ENCODE measurements at regions not wholly inside any gene's neighbourhood (a gene's known extent, or its start where the extent isn't known, plus 50 kb on each side); places are given as distances from the start of the nearest gene placed in this dataset.

DNA sequence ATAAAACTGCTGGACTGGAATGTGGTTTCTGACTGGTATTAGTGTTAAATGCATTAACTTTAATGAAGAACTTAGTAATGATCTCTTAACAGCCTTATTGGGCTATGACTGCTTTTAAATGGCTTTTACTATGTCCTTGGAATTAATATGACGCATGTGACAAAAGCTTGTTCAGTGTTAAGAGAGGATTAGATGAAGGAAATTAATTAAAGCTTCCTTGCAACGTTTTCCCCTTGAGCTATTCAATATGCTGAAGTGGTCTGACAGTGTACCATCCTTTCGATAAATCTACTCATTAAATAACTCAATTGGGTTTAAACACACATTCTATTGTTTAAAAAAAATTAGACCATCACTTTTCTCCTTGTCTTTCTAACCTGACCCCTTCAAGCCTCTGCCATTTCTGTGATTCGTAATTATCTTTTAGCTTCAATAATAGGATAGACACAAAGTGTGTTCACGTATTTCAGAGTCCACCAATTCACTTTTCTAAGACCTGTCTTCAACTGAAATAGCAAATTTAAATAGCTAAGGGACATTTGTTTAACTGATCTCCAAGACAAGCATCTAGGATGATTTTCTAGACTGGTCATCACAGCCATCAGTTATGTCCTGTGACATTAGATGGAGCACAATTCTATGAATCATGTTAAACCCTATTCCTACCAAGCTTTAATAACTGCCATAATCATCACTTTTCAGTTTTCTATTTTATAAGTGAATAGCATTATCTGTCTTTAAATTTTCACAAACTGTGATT lies 1258.0 kb upstream of the CDH9 start:
- TF ChIP-seq, protein P1, sequence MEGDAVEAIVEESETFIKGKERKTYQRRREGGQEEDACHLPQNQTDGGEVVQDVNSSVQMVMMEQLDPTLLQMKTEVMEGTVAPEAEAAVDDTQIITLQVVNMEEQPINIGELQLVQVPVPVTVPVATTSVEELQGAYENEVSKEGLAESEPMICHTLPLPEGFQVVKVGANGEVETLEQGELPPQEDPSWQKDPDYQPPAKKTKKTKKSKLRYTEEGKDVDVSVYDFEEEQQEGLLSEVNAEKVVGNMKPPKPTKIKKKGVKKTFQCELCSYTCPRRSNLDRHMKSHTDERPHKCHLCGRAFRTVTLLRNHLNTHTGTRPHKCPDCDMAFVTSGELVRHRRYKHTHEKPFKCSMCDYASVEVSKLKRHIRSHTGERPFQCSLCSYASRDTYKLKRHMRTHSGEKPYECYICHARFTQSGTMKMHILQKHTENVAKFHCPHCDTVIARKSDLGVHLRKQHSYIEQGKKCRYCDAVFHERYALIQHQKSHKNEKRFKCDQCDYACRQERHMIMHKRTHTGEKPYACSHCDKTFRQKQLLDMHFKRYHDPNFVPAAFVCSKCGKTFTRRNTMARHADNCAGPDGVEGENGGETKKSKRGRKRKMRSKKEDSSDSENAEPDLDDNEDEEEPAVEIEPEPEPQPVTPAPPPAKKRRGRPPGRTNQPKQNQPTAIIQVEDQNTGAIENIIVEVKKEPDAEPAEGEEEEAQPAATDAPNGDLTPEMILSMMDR (IDR thresholded peaks at IDR 0.05; ENCODE audit: insufficient read depth, low read length) = no peak
- TF ChIP-seq POLR2AphosphoS5 (IDR thresholded peaks at IDR 0.05; ENCODE audit: low read depth) (no peak), GABPA (IDR thresholded peaks at IDR 0.05; ENCODE audit: low read depth) (no peak), SPI1 (IDR thresholded peaks at IDR 0.05; ENCODE audit: borderline replicate concordance, low read depth) (no peak)
- TF ChIP-seq, protein P2, sequence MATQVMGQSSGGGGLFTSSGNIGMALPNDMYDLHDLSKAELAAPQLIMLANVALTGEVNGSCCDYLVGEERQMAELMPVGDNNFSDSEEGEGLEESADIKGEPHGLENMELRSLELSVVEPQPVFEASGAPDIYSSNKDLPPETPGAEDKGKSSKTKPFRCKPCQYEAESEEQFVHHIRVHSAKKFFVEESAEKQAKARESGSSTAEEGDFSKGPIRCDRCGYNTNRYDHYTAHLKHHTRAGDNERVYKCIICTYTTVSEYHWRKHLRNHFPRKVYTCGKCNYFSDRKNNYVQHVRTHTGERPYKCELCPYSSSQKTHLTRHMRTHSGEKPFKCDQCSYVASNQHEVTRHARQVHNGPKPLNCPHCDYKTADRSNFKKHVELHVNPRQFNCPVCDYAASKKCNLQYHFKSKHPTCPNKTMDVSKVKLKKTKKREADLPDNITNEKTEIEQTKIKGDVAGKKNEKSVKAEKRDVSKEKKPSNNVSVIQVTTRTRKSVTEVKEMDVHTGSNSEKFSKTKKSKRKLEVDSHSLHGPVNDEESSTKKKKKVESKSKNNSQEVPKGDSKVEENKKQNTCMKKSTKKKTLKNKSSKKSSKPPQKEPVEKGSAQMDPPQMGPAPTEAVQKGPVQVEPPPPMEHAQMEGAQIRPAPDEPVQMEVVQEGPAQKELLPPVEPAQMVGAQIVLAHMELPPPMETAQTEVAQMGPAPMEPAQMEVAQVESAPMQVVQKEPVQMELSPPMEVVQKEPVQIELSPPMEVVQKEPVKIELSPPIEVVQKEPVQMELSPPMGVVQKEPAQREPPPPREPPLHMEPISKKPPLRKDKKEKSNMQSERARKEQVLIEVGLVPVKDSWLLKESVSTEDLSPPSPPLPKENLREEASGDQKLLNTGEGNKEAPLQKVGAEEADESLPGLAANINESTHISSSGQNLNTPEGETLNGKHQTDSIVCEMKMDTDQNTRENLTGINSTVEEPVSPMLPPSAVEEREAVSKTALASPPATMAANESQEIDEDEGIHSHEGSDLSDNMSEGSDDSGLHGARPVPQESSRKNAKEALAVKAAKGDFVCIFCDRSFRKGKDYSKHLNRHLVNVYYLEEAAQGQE (IDR thresholded peaks at IDR 0.05; ENCODE audit: insufficient replicate concordance, low read depth) = no peak

Measured in HL-60 (cell line).